OCI-LY1 (cell line): ENCODE measurements at regions not wholly inside any gene's neighbourhood (a gene's known extent, or its start where the extent isn't known, plus 50 kb on each side); places are given as distances from the start of the nearest gene placed in this dataset.

Experiments used
- H2AFZ ChIP-seq: fragments of 200-600 bp; sonication (generic), shearing (Covaris generic); 2 replicates; pipeline ENCODE4 v1.6.0; 2014; ENCODE audit warnings: antibody characterized with exemption, mild to moderate bottlenecking, low read length
- H3F3A ChIP-seq: fragments of 200-600 bp; sonication (generic), shearing (Covaris generic); 2 replicates; pipeline ENCODE4 v1.6.0; 2014; ENCODE audit warnings: mild to moderate bottlenecking, antibody characterized with exemption, low read length, moderate library complexity; ENCODE audit not compliant: insufficient read depth
- H3K27ac ChIP-seq: fragments of 200-600 bp; sonication (generic); 2 replicates; pipeline ENCODE4 v1.5.1; 2014; ENCODE audit warnings: low read length, mixed run types, mild to moderate bottlenecking, low read depth; ENCODE audit not compliant: poor library complexity, severe bottlenecking
- H3K27me3 ChIP-seq: fragments of 200-600 bp; sonication (generic); 2 replicates; pipeline ENCODE4 v1.6.0; 2014; ENCODE audit warnings: antibody characterized with exemption, mild to moderate bottlenecking, low read length, moderate library complexity; ENCODE audit not compliant: insufficient read depth
- H3K36me3 ChIP-seq: fragments of 200-600 bp; sonication (generic); 2 replicates; pipeline ENCODE4 v1.6.1; 2014; ENCODE audit warnings: mild to moderate bottlenecking, antibody characterized with exemption, low read length, moderate library complexity, mixed read lengths; ENCODE audit not compliant: insufficient read depth
- H3K4me1 ChIP-seq: fragments of 200-600 bp; sonication (generic); 2 replicates; pipeline ENCODE4 v1.5.1; 2014; ENCODE audit warnings: mild to moderate bottlenecking, low read length, moderate library complexity; ENCODE audit not compliant: insufficient read depth, severe bottlenecking
- H3K4me2 ChIP-seq: fragments of 200-600 bp; sonication (generic), shearing (Covaris generic); 2 replicates; pipeline ENCODE4 v1.6.1; 2014; ENCODE audit warnings: low read length
- H3K4me3 ChIP-seq: fragments of 200-600 bp; sonication (generic); 2 replicates; pipeline ENCODE4 v1.5.1; 2014; ENCODE audit warnings: low read length, low read depth, mild to moderate bottlenecking, mixed read lengths; ENCODE audit not compliant: poor library complexity, severe bottlenecking
- H3K79me2 ChIP-seq: fragments of 200-600 bp; shearing (Covaris generic); 2 replicates; pipeline ENCODE4 v1.6.1; 2016; ENCODE audit warnings: mixed run types, low read length, mixed read lengths; ENCODE audit not compliant: insufficient read depth
- H3K9ac ChIP-seq: fragments of 200-600 bp; sonication (generic), shearing (Covaris generic); 2 replicates; pipeline ENCODE4 v1.6.1; 2014; ENCODE audit warnings: mild to moderate bottlenecking, low read length, mixed read lengths
- H3K9me2 ChIP-seq: fragments of 200-600 bp; sonication (generic), shearing (Covaris generic); 2 replicates; pipeline ENCODE4 v1.6.1; 2014; ENCODE audit warnings: low read depth, mild to moderate bottlenecking, low read length, mixed read lengths
- H3K9me3 ChIP-seq: fragments of 200-600 bp; shearing (Covaris generic); 2 replicates; pipeline ENCODE4 v1.6.1; 2014; ENCODE audit warnings: low read length, mixed read lengths
- H4K20me1 ChIP-seq: fragments of 200-600 bp; sonication (generic), shearing (Covaris generic); 2 replicates; pipeline ENCODE4 v1.6.0; 2016; ENCODE audit warnings: mild to moderate bottlenecking, low read length; ENCODE audit not compliant: insufficient read depth
- CTCF ChIP-seq: fragments of 200-600 bp; sonication (generic), shearing (Covaris generic); IDR thresholded peaks from 2 replicates; pipeline ENCODE4 v1.5.1; 2017; ENCODE audit warnings: mild to moderate bottlenecking, antibody characterized with exemption, low read length, moderate library complexity, mixed read lengths
- EZH2 ChIP-seq: fragments of 200-600 bp; sonication (generic), shearing (Covaris generic); IDR thresholded peaks from 2 replicates; pipeline ENCODE4 v1.8.0; 2017; ENCODE audit warnings: borderline replicate concordance, mixed run types, mild to moderate bottlenecking, antibody characterized with exemption, low read length, moderate library complexity, mixed read lengths

DNA sequence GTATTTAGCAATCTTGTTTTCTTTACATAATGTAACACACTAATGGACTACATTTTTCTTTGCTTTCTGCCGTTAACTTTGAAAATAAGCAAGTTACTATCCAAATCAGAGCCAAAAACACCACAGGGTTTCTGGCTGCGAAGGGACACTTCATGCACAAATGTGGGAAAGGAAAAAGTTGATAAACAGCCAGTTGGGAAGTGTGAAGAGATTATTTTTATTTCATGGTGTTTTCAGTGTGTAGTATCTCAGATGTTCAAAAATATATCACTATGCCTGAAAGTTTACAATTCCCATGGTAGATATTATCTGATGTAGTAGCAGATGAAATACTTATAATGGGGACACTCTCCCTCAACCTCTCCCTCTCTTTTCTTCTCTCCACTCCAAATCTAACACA lies 135.3 kb downstream of the CETN3 start:
- Histone ChIP-seq H3K9ac (no peak overlapping the region), H3F3A (no peaks in the 10 kb centered on the region), H3K36me3 (no peaks in the 10 kb centered on the region), H3K4me1 (no peaks in the 10 kb centered on the region), H3K27me3 (no peaks in the 10 kb centered on the region), H3K79me2 (no peaks in the 10 kb centered on the region), H3K9me2 (no peaks in the 10 kb centered on the region), H3K27ac (no peak overlapping the region), H3K4me2 (no peak overlapping the region), H2AFZ (no peak overlapping the region), H4K20me1 (no peaks in the 10 kb centered on the region), H3K4me3 (no peak overlapping the region), H3K9me3 (no peaks in the 10 kb centered on the region)
- no peak for TF ChIP-seq EZH2
- no peak for TF ChIP-seq CTCF

GRCh38 chr5:90267646-90268045 lies 141.9 kb downstream of the CETN3 start:
- Histone ChIP-seq H3K9ac (no peak overlapping the region), H3K9me3 (no peaks in the 10 kb centered on the region), H3K36me3 (no peaks in the 10 kb centered on the region), H3K4me3 (no peak overlapping the region), H3K4me2 (no peak overlapping the region), H3K9me2 (no peaks in the 10 kb centered on the region), H3K27ac (no peak overlapping the region), H3K4me1 (peaks cover 4% of the 10 kb centered on the region), H2AFZ (no peak overlapping the region), H3K27me3 (no peaks in the 10 kb centered on the region), H4K20me1 (no peaks in the 10 kb centered on the region), H3K79me2 (no peaks in the 10 kb centered on the region), H3F3A (no peaks in the 10 kb centered on the region)
- TF ChIP-seq EZH2: no peak
- TF ChIP-seq CTCF: no peak

GRCh38 chr5:90265545-90265857 lies 144.1 kb downstream of the CETN3 start:
- Histone ChIP-seq H3K9me3 (no peaks in the 10 kb centered on the region), H3K4me2 (no peak overlapping the region), H3K79me2 (no peaks in the 10 kb centered on the region)

More at GRCh38 chr5:90265545-90265857, 144.1 kb downstream of the CETN3 start:
- no peaks in the 10 kb centered on the region for H3K27me3 ChIP-seq
- H3K36me3 ChIP-seq: no peaks in the 10 kb centered on the region
- TF ChIP-seq CTCF: no peak
- no peak for TF ChIP-seq EZH2
- no peaks in the 10 kb centered on the region for H3K9me2 ChIP-seq
- no peaks in the 10 kb centered on the region for H4K20me1 ChIP-seq
- H3F3A ChIP-seq: no peaks in the 10 kb centered on the region
- no peak overlapping the region for H3K27ac ChIP-seq
- no peak overlapping the region for H2AFZ ChIP-seq
- no peak overlapping the region for H3K4me3 ChIP-seq
- H3K4me1 ChIP-seq: peaks cover 4% of the 10 kb centered on the region
- H3K9ac ChIP-seq: no peak overlapping the region
